Glutamatergic neuron (in vitro differentiated cells): ENCODE measurements at regions not wholly inside any gene's neighbourhood (a gene's known extent, or its start where the extent isn't known, plus 50 kb on each side); places are given as distances from the start of the nearest gene placed in this dataset.

Source experiments
- DNase-seq: peaks from one replicate; pipeline ENCODE4 v3.0.0; 2022
- H3K27ac Mint-ChIP-seq: one replicate; pipeline ENCODE4 v1.8.0; 2020; ENCODE audit warnings: mild to moderate bottlenecking, mixed read lengths, inconsistent platforms; ENCODE audit not compliant: unreplicated experiment
- H3K27me3 Mint-ChIP-seq: one replicate; pipeline ENCODE4 v1.8.0; 2020; ENCODE audit warnings: mild to moderate bottlenecking, moderate library complexity, mixed read lengths, inconsistent platforms; ENCODE audit not compliant: unreplicated experiment
- H3K36me3 Mint-ChIP-seq: one replicate; pipeline ENCODE4 v1.8.0; 2020; ENCODE audit warnings: mild to moderate bottlenecking, mixed read lengths, inconsistent platforms; ENCODE audit not compliant: unreplicated experiment
- H3K4me1 Mint-ChIP-seq: one replicate; pipeline ENCODE4 v1.8.0; 2020; ENCODE audit warnings: mild to moderate bottlenecking, low read depth, mixed read lengths, inconsistent platforms; ENCODE audit not compliant: unreplicated experiment
- H3K4me3 Mint-ChIP-seq: one replicate; pipeline ENCODE4 v1.8.0; 2020; ENCODE audit warnings: mild to moderate bottlenecking, mixed read lengths, inconsistent platforms; ENCODE audit not compliant: unreplicated experiment
- H3K9me3 Mint-ChIP-seq: one replicate; pipeline ENCODE4 v1.8.0; 2020; ENCODE audit warnings: mild to moderate bottlenecking, moderate library complexity, mixed read lengths, inconsistent platforms; ENCODE audit not compliant: unreplicated experiment
- CTCF ChIP-seq: fragments of 200-600 bp; sonication (generic); IDR thresholded peaks from one replicate; pipeline ENCODE4 v1.5.0; 2021; ENCODE audit not compliant: partially characterized antibody, unreplicated experiment

- Mint-ChIP-seq H3K9me3 (no peaks in the 10 kb centered on the region), H3K27ac (no peak overlapping the region), H3K36me3 (no peaks in the 10 kb centered on the region), H3K4me3 (no peak overlapping the region), H3K4me1 (no peaks in the 10 kb centered on the region), H3K27me3 (peaks cover 8% of the 10 kb centered on the region)
- DNase-seq = no peak
- TF ChIP-seq CTCF = no peak
Observed at GRCh38 chr2:88329815-88330603, 122.5 kb downstream of the FOXI3 start.

GRCh38 chr2:88321449-88322248 is 130.8 kb downstream of the FOXI3 start:
- DNase-seq = no peak
- no peaks in the 10 kb centered on the region for H3K9me3 Mint-ChIP-seq
- peaks cover 2% of the 10 kb centered on the region for H3K27me3 Mint-ChIP-seq
- H3K4me3 Mint-ChIP-seq = no peak overlapping the region
- no peak for TF ChIP-seq CTCF
- H3K36me3 Mint-ChIP-seq = no peaks in the 10 kb centered on the region
- H3K27ac Mint-ChIP-seq = no peak overlapping the region
- H3K4me1 Mint-ChIP-seq = no peaks in the 10 kb centered on the region

- H3K4me1 Mint-ChIP-seq = no peaks in the 10 kb centered on the region
- DNase-seq = no peak
- H3K9me3 Mint-ChIP-seq = no peaks in the 10 kb centered on the region
- H3K36me3 Mint-ChIP-seq = no peaks in the 10 kb centered on the region
- no peak overlapping the region for H3K4me3 Mint-ChIP-seq
- H3K27me3 Mint-ChIP-seq = peaks cover 2% of the 10 kb centered on the region
- H3K27ac Mint-ChIP-seq = no peak overlapping the region
- no peak for TF ChIP-seq CTCF
Observed at GRCh38 chr2:88320076-88320773, 132.3 kb downstream of the FOXI3 start.

- peaks cover 2% of the 10 kb centered on the region for H3K27me3 Mint-ChIP-seq
- no peak overlapping the region for H3K4me3 Mint-ChIP-seq
- no peaks in the 10 kb centered on the region for H3K36me3 Mint-ChIP-seq
- no peak for TF ChIP-seq CTCF
- H3K4me1 Mint-ChIP-seq = no peaks in the 10 kb centered on the region
- no peak for DNase-seq
- no peak overlapping the region for H3K27ac Mint-ChIP-seq
- H3K9me3 Mint-ChIP-seq = no peaks in the 10 kb centered on the region
Observed at GRCh38 chr2:88318956-88319330, 133.6 kb downstream of the FOXI3 start.
